NCI-H226 (cell line): ENCODE measurements at regions not wholly inside any gene's neighbourhood (a gene's known extent, or its start where the extent isn't known, plus 50 kb on each side); places are given as distances from the start of the nearest gene placed in this dataset.

Experiments
- DNase-seq: peaks from one replicate; pipeline ENCODE4 v3.0.0-alpha.2; 2015

GRCh38 chr5:166618526-166618925, 1672.9 kb upstream of the WWC1 start:
- DNase-seq, result no peak

GRCh38 chr5:166624573-166624972, 1666.9 kb upstream of the WWC1 start:
- DNase-seq, result peak; percentile 52

- peak; percentile 91 for DNase-seq
Observed at GRCh38 chr5:166625210-166625865, 1666.1 kb upstream of the WWC1 start.

- peak; percentile 28 for DNase-seq
Observed at GRCh38 chr5:166637295-166637694, 1654.2 kb upstream of the WWC1 start.

DNA sequence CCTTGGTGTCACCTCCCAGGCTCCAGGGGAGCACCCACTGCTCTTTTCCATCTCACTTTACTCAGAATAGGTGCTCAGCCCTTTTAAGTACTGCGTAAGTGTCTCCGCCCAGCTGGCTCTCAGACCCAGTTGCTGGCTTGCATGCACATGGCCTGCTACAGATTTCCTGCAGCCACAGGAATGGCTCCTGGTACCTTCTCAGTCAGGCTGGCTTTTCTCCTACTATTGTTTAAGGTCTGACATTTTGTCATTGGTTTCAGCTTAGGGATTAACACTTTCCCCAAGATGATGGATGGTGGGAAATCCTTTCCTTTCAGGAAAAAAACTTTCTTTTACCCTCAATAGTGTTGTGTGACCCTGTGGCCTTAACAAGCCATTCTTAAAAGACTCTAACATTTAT, 1652.3 kb upstream of the WWC1 start:
- no peak for DNase-seq

GRCh38 chr5:166640136-166640535, 1651.3 kb upstream of the WWC1 start:
- peak; percentile 70 for DNase-seq

GRCh38 chr5:166648736-166649135, 1642.7 kb upstream of the WWC1 start:
- peak; percentile 5 for DNase-seq

GRCh38 chr5:166649676-166650075, 1641.8 kb upstream of the WWC1 start:
- DNase-seq, result peak; percentile 15

DNA sequence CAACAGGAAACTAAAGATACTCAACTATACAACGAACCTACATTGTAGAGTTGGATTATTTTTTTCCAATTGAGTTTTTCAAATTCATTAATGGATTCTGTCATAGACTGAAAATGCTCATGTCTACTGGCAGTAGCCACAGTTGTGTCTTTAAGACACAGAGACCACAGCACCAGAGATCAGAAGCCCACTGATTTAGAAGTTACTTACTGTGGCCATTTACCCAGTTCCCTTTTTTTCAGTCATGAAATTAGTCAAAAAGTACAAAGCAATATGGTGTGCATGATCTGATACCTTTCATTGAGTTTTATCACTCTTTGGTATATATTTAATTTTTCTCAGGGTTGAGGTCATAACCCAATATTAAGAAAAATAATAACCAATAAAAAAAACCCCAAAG, 1640.2 kb upstream of the WWC1 start:
- no peak for DNase-seq

GRCh38 chr5:166671811-166672210, 1619.6 kb upstream of the WWC1 start:
- peak; percentile 62 for DNase-seq

GRCh38 chr5:166672431-166672830, 1619.0 kb upstream of the WWC1 start:
- no peak for DNase-seq

GRCh38 chr5:166677891-166678290, 1613.6 kb upstream of the WWC1 start:
- no peak for DNase-seq

GRCh38 chr5:166679331-166679730, 1612.1 kb upstream of the WWC1 start:
- no peak for DNase-seq

DNA sequence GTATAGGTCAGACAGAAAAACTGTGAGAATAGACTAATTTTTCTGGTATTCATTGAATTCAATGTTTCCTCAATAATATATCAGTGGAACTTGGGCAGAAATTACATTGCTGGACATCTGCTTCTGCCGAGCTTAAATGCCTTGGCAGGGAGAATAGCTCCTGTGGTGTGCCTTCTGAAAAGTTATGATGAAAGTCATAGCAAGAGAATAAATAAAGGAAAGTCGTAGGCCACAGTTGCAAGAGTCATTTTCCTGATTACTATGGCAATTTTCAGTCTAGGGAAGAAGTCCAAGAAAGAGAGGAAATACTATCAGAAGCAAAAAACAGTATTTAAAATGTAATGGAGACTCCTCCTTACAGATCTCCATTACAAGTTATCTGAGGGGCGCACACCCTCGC, 1596.1 kb upstream of the WWC1 start:
- no peak for DNase-seq

GRCh38 chr5:166708291-166708690, 1583.2 kb upstream of the WWC1 start:
- no peak for DNase-seq

GRCh38 chr5:166709691-166710090, 1581.8 kb upstream of the WWC1 start:
- no peak for DNase-seq

DNA sequence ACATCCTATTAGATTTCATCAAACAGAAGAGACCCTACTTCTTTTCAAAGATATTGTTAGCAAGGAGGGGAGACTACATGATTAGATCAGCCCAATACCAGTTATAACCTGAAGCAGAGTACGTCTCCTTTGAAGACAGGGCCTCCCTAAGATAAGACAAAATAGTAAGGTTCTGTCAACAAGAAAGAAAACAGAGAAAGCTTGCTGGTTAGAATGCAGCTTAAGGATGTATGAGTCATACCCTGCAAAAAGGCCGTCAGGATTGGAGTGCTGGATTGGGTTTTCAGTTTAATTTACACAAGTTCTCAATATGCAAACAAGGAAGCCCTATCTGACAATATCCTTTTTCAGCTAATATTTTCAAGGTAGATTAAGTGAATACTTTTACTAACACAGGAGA, 1581.2 kb upstream of the WWC1 start:
- no peak for DNase-seq

DNA sequence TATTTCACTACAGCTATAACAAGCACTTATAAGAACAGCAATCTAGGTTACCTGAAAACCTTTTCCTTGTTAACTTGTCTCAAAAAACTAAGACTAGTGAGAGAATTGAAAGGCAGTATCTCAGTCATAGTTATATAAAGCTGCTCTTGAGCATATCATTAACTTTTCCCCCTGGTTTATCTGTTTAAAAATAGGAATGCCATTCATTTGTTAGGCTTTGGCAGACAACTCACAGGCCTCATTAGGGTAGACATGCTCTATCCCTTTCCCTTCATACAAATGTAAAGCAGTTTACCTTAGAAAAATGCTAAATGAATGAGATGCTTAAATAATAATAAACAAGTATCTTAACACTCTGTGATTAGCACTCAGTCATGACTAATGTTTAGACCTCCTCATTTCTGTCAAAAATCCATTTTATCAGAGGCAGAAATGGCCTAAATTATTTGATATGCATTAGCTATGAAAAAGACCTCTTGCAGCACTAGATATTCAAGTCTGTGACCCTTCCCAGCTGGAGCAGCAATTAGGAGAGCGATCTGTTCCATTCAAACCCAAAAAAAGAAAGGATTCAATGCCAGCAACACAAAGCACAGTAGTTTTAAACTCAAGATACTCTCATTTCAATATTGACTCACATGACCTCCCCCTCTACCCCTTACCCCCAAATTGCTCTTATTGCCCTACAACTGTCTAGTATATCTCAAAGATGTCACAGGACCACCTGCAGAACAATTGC, 1578.8 kb upstream of the WWC1 start:
- no peak for DNase-seq

- DNase-seq, result no peak
Observed at GRCh38 chr5:166713295-166713694, 1578.2 kb upstream of the WWC1 start.

DNA sequence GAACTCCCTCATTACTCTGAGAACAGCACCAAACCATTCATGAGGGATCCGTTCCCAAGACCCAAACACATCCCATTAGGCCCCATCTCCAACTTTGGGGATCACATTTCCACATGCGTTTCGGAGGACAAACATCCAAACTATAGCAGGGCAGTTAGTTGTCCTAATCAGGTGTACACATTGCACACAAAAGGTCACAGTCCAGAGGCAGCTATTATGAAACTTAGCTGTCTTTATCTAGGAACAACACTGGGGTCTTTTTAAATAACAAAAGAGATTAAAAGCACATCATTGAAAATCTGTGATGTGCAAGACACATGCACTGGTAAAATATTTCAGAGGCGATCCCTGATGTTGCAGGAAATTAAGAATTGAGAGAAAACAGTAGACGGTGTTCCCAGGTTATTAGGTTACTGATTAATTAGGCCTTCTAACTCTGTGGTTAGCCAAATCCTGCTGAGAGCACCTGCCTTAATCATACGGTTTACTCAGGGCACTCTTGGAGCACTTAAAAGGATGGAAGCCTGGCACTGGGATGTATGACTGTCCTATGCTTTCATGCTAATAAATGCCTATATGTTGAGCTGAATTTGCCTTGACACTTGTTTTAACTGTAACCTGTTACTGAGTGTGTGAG, 1574.5 kb upstream of the WWC1 start:
- no peak for DNase-seq

DNA sequence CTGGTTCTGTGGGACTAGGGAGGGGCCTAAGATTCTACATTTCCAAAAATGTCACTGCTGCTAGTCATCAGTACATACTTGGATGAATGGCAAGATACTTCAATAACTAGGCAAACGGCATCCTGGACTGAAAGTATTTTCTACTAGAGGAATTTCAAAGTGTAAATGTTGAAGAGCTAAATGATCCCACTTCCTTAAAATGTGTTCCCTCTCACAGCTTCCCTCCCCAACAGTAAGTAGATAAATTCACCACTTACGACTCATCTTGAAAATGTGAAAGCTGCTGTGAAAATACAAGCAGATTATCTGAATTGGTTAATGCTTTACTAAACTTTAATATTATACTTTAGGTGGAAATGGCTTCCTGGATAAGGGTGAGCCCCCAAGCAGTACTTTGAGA, 1571.5 kb upstream of the WWC1 start:
- DNase-seq, result peak; percentile 67

DNA sequence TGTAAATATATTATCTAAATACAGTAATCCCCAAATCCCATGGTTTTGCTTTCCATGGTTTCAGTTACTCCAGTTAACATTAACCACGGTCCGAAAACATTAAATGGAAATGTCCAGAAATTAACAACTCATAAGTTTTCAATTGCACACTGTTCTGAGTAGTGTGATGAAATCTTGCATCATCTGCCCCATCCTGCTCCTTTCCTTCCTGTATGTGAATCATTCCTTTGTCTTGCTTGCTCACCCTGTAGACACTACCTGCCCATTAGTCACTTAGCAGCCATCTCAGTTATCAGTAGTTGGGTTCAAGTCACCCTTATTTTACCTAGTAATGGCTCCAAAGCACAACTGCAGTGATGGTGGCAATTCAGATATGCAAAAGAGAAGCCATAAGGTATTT, 1568.5 kb upstream of the WWC1 start:
- DNase-seq, result peak; percentile 80

DNA sequence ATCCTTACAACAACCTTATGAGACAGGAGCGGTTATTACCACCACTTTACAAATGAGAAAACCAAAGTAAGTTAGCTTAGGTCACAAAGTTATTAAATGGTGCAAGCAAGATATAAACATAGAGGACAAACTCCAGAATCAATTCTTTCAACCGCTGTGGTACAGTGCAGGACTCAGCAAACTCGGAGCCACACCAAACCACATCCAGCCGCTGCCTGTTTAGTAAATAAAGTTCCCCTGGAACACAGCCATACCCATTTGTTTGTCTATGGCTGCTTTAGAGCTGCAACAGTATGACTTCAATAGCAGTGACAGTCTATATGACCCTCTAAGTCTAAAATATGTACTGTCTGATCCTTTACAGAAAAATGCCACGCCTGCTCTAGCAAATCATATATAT, 1567.2 kb upstream of the WWC1 start:
- DNase-seq, result no peak

- DNase-seq, result no peak
Observed at GRCh38 chr5:166725593-166725992, 1565.9 kb upstream of the WWC1 start.
